ENCODE measurements at regions not wholly inside any gene's neighbourhood (a gene's known extent, or its start where the extent isn't known, plus 50 kb on each side); places are given as distances from the start of the nearest gene placed in this dataset.

DNA sequence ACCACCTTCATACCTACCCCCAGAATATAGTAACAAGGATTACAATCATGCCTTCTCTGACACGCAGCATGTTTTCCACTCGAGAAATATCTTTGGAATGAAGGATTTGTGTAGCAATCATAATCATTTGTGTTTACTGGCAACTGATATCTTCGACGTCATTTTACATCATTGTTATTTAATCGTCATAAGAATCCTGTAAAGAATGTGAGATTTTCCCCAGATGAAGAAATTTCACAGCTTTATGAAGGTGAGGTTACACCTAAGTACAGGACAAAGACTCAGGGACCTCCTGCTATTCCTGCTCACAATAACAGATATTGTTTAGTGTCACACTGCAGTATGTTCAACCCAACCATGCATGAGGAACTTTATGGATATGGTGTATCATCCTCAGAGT is 198.2 kb upstream of the LDB2 start:
- no peak for DNase-seq

GRCh38 chr4:17095771-17096170 is 197.3 kb upstream of the LDB2 start:
- no peak for DNase-seq

- DNase-seq, result no peak
Observed at GRCh38 chr4:17094876-17095210, 196.4 kb upstream of the LDB2 start.

DNA sequence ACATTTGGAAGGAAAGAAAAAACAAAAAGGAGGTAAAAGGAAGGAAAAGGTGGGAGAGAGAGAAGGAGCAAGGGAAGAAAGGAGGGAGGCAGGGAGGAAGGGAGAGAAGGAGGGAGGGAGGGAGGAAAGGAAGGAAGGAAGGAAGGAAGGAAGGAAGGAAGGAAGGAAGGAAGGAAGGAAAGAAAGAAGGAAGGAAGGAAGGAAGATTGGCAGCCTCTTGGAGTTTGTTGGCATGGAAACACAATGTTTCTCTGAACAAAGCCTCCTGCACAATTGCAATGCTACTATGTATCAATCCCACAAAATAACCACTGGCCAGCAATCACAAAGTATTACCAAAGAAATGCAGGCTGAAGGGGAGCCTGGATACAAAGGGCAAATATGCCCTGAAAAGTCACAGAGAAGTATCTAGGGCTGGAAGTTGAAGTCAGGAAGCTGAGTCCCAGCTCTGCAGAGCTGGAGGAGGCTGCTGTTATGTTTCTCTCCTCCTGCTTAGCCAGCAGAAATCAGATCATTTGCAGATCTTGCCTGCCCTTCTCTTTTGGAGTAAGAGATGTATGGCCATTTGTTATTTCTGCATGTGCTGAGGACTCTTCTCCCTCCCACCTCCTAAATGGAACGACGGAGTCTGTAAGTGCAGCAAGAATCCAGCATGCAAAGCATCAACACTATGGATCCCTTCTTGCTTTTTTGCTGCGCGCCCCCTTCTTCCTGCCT is 195.9 kb upstream of the LDB2 start:
- no peak for DNase-seq

GRCh38 chr4:17093481-17093880 is 195.0 kb upstream of the LDB2 start:
- no peak for DNase-seq

DNA sequence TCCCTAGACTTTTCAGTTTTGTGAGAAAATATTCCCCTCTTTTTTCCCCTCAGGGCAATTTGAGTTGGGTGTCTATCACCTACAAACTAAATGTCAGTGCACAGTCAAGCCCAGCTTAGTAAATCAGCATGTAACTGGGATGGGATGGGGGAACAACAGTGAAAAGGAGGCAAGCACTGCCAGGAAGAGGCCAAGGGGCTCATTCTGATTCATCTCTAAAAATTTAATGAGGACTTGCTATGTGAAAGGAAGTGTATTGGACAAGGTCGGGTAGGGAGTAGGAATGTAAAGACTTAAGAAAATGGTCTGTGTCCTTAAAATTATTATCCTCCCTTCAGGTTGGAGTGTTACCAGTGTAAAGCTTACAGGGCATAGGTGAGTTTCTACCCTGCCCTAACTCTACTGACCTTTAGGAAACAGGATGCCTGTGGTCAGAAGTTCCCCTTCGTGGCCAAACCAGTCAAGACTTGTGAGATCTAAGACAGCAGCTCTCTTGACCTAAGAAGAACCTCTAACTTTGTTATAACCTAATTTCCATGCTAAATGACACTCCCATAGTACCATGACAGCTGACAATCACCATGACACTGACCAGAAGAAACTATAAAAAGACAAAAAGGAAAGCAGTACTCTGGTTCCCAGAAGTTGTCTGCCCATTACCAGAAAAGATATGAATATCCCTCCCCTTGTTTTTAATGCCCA is 194.4 kb upstream of the LDB2 start:
- no peak for DNase-seq

DNA sequence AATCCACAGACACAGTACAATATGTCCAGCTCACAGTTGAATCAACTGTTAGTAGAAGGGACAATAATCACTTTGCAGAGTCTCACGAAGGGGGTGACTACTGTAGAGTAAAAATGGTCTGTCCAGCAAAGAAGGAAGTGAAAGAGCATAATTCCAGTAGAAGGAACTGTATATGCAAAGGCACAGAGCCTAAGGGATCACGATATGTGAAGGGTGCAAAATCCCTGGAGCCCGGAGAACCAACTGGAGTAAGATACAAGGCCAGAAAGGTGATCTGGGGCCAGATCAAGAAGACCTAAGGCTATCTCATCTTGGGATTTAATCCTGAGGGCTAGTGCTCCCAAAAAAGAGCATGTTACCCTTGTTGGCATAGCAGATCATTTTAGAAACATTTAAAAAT is 192.7 kb upstream of the LDB2 start:
- no peak for DNase-seq

DNA sequence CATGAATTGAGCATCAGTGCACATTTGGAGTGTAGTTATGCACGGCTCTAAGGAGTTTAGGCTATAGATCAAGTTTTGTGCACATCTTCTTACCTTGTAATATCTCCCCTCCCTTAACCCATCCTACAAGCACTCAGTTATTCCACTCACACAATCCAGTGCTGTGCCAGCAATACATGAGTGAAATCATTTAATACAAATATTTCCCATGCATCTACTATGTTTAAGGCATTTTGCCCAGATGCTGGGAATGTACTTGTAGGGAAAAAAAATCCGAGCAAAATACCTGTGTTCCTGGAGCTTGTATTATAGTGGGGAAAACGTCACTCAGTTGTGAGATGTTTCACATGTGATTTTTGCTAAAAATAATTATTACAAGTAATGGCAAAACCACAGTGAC is 191.6 kb upstream of the LDB2 start:
- no peak for DNase-seq

GRCh38 chr4:17085416-17085815 is 187.0 kb upstream of the LDB2 start:
- DNase-seq, result no peak

DNA sequence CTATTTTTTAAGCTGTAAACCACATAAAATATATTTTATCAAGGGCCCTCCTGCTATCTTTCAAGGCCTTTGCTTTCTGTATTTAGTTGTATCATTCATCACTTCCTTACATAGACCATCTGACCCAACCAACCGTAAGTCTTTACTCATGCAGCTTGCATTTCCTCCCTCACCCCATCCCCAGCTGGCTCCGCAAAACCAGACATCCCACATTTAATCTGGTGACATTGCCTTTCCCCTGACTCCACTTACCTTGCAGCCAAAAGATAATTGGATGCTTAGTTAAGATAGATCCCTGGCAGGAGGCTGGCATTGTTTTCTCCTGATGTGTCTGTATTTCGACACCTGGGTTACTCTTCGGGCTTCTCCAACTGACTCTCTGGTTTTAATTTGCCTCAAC is 183.7 kb upstream of the LDB2 start:
- no peak for DNase-seq

DNA sequence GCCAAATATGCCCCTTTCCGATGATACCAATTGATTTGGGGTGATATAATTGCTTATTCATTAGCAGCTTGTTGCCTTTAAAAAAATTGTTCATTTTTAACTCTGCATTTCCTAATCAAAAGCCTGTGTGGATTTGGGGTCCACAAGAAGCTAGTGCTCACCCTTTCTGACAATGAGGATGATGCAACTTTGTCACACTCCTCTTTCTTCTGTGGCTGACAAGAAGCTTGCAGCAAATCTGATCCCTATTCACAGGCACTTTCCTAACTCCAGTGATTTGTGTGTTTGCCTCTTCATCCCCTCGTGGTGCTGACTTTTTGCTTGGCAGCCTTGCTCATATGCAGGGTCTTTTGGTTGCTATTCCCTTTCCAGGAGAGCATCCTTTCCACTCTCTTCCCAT is 182.7 kb upstream of the LDB2 start:
- DNase-seq, result no peak

DNA sequence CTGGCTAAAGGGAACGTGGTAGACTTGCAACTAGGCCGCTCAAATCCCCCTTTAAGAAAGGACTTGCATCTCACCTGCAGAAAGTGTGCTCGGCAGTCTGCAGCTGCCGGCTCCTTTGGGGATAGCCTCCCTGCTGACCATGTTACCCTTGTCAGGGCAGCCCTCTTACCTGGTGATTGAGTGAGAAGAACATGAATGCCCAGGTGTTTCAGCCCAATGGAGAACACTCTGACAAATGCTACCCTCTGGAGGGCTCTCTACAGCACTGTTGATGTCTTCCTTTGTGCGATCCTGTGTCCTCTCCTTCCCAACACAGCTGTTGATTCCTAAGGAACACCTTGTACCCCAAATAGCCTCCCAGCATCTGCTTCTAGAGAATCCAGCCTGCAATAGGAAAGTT is 178.7 kb upstream of the LDB2 start:
- no peak for DNase-seq

GRCh38 chr4:17072483-17072882 is 174.0 kb upstream of the LDB2 start:
- no peak for DNase-seq

GRCh38 chr4:17068891-17069290 is 170.4 kb upstream of the LDB2 start:
- no peak for DNase-seq

DNA sequence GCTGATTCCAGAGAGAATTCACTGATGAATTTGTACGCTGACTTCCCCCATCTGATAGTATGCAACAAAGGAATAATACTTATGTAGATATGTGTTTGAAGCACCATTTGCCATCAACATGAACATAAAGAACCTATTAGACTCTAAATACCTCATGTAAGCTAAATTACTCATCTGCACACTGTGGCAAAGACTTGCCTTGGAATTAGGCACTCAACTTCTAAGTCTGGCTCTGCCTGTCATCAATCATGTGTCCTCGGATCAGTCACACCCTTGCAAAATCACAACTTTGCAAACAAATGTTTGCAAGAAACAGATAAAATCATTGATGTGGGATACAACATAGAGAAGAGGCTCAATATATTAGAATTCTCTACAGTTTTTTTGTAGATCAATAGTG is 169.9 kb upstream of the LDB2 start:
- DNase-seq, result no peak

DNA sequence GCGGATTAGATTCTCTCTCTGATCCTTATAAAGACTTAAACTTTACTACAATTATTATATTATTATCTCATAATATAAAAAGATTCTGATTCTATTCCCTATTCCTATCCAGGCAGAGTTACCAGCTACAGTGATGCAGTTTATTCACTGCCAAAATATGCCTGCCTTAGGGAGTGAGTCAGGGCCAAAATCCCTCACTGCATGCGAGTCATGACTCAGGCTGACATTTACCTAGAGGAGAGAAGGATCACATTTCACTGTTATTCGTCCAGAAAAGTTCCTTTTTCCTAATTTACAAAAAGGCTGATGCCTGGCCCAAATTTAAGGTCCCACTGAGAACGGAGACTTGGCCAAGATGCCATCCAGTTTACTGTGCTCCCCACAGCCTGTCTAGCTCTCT is 168.5 kb upstream of the LDB2 start:
- no peak for DNase-seq

DNA sequence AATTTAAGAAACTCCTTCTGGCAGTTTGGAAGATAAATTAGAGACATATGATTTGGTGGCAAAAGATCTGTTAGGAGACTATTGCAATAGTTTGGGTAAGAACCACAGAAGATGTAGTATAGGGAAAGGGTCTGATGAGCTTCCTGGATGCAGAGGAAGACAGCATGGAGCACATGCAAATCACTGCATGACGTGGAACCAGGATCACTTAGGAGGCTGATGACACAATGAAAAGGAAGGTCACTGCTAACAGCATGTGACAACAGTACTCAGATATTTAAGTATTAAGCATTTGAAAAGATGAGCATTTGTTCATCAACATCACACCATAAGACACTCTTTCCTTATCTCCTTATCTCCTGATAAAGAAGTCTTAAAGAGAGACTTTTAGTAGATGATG is 167.8 kb upstream of the LDB2 start:
- no peak for DNase-seq

DNA sequence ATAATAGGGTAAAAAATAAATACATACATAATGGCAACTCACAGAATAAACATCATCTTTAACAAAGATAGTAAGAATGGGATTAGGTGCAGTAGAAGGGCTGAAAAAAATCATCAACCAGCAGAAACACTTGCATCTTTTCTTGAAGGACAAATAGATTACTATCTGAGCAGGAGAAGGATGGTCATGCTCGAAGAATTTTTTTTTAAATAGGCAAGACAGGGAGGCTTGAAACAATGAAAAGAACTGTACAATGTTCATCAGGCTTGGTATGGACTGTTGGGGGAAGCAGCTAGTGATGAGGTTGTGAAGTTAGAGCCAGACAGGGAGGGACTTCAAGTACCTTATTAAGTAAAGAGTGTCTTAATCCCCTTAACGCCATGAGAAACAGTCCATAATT is 167.4 kb upstream of the LDB2 start:
- DNase-seq, result no peak

- no peak for DNase-seq
Observed at GRCh38 chr4:17064959-17065358, 166.5 kb upstream of the LDB2 start.

- DNase-seq, result no peak
Observed at GRCh38 chr4:17063888-17064287, 165.4 kb upstream of the LDB2 start.

GRCh38 chr4:17060230-17060629 is 161.8 kb upstream of the LDB2 start:
- DNase-seq, result no peak

DNA sequence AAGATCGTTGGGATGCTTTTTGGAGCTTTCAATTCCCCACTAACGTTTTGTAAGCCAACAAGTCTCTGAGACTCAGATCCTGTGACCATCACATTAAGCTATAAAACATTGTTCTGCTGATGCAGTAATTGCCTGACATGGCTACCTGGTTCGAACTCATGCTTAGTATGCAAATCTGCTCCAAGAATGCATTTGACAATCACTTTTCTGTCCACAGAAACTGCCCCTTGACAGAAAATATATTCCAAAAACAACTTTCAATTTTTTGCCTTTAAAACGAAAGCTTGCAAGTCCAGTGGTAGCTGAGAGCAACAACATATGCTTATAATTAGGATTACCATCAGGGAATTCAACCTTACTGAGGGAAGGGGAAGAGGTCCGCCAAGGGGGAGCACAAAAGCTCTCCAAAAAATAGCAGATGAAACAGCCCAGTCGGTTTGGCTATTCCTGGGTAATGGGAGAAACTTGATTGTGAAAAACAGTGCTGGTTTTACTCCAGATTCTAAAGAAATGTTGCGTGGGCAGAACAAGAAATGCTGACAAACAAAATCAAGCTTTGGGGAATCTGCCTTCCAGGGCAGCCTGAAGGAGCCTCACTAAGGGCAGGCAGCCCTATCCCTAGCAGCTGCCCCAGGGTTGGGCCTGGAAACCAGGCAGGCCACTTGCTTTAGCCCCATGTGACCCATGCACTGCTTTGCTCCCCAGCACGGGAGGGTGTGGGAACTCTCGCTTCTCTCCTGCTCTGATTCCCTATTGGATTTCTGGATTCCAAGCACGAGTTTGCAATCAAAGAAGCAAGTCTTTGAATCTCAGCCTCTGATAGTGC is 160.7 kb upstream of the LDB2 start:
- no peak for DNase-seq

DNA sequence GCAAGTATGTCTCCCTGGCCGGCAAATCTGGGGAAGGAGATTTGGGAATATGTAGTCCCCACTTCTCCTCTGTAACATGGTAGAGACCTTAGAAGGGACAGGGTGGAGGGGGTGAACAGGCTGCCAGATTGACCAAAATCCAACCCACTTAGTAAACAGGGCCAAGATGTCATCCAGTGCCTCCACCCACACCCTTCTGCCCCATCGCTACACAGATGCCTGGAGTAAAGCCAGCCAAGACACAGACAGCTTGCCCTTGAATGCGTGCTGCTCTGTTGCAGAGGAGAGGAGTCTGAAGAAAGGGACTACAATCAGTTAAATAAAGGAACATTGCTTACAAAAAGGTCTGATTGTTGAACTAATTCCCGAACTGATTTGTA is 160.1 kb upstream of the LDB2 start:
- DNase-seq, result no peak

DNA sequence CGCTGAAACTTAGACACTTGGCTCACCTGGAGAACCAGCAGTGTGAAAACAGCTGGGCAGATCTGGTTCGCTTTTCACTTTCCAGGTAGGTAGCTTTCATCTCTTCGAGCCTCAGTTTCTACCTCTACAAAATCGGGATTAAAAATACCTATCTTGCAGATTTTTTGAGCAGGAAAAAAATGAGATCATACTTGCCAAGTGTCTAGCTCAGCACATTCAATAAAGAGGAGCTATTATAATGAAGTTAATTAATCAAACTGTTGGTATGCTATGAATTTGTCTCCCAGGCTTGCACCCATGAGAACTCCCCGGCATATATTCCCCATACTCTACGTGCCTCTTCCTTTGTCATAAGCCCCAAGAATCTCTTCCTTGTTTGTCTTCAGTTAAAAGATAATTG is 158.6 kb upstream of the LDB2 start:
- DNase-seq, result no peak
